H1 (cell line): ENCODE measurements at regions not wholly inside any gene's neighbourhood (a gene's known extent, or its start where the extent isn't known, plus 50 kb on each side); places are given as distances from the start of the nearest gene placed in this dataset.

ENCODE experiments used
- CTCF ChIA-PET: fragments of 300-600 bp; sonication (Branson Sonifier 250); formaldehyde crosslinking; loops from one replicate; lab custom pipeline; 2021; ENCODE audit not compliant: partially characterized antibody; lab: Charles Lee
- POLR2A ChIA-PET: fragments of 300-600 bp; sonication (Branson Sonifier 250); formaldehyde crosslinking; loops from one replicate; lab custom pipeline; 2021; ENCODE audit warnings: inconsistent platforms; ENCODE audit not compliant: partially characterized antibody; lab: Charles Lee
- DNase-seq, 2 experiments: peaks; one replicate each; pipeline versions ENCODE4 v3.0.0 to v3.0.0-alpha.2; 2010 to 2022; ENCODE audit warnings: low spot score in 2 of 2, low read depth in 1 of 2, mixed read lengths in 1 of 2
- FAIRE-seq: peaks from 2 replicates; lab custom pipeline; 2011; peaks lifted over from hg19 to GRCh38; lab: Jason Lieb, UNC
- H2AFZ ChIP-seq: 2 replicates; pipeline ENCODE4 v1.8.1; 2012; ENCODE audit warnings: low read length, inconsistent platforms
- H2AK5ac ChIP-seq: 2 replicates; pipeline ENCODE4 v1.6.1; 2013; ENCODE audit warnings: low read depth, low read length
- H2BK120ac ChIP-seq: replicated peaks from 2 replicates; pipeline ENCODE3; 2013; ENCODE audit warnings: low read depth, low read length, inconsistent platforms
- H2BK12ac ChIP-seq: 2 replicates; pipeline ENCODE4 v1.6.1; 2013; ENCODE audit warnings: low read depth, low read length
- H2BK15ac ChIP-seq: 2 replicates; pipeline ENCODE4 v1.6.1; 2013; ENCODE audit warnings: low read length
- H2BK20ac ChIP-seq: 2 replicates; pipeline ENCODE4 v1.6.1; 2013; ENCODE audit warnings: low read length
- H2BK5ac ChIP-seq: 2 replicates; pipeline ENCODE4 v1.6.1; 2013; ENCODE audit warnings: low read depth, low read length
- H3K14ac ChIP-seq: 2 replicates; pipeline ENCODE4 v1.6.1; 2013; ENCODE audit warnings: inconsistent platforms; ENCODE audit not compliant: insufficient read length
- H3K18ac ChIP-seq: 2 replicates; pipeline ENCODE4 v1.6.1; 2013; ENCODE audit warnings: low read length; ENCODE audit errors: extremely low read depth
- H3K23ac ChIP-seq: 2 replicates; pipeline ENCODE4 v1.6.1; 2013; ENCODE audit warnings: inconsistent platforms; ENCODE audit not compliant: insufficient read length
- H3K23me2 ChIP-seq: 2 replicates; pipeline ENCODE4 v1.6.1; 2013; ENCODE audit warnings: low read depth, low read length
- H3K27ac ChIP-seq: 2 replicates; pipeline ENCODE4 v1.6.1; 2011; ENCODE audit warnings: low read depth, low read length, inconsistent platforms
- H3K27me3 ChIP-seq, 4 experiments: replicated peaks in 1 of 4; 1 replicate in 1 of 4; 2 replicates in 3 of 4; pipeline versions ENCODE4 v1.6.1 to v1.8.1; 2011 to 2013; ENCODE audit warnings: low read length in 3 of 4, mild to moderate bottlenecking in 3 of 4, inconsistent platforms in 2 of 4, mixed read lengths in 2 of 4, moderate library complexity in 1 of 4; ENCODE audit not compliant: control insufficient read depth in 3 of 4, insufficient read depth in 3 of 4; ENCODE audit errors: extremely low read depth in 1 of 4
- H3K36me3 ChIP-seq, 4 experiments: 2 replicates each; pipeline versions ENCODE4 v1.6.1 to v1.8.1; 2011 to 2013; ENCODE audit warnings: mild to moderate bottlenecking in 4 of 4, low read length in 3 of 4, moderate library complexity in 2 of 4, control low read depth in 1 of 4, inconsistent platforms in 1 of 4; ENCODE audit not compliant: insufficient read depth in 4 of 4, control insufficient read depth in 2 of 4
- H3K4ac ChIP-seq: replicated peaks from 2 replicates; pipeline ENCODE3; 2013; ENCODE audit warnings: low read length, low read depth, mixed read lengths, inconsistent platforms; ENCODE audit not compliant: insufficient read length
- H3K4me1 ChIP-seq, 4 experiments: replicated peaks in 1 of 4; 1 replicate in 1 of 4; 2 replicates in 3 of 4; pipeline versions ENCODE4 v1.6.1 to v1.8.1; 2011 to 2013; ENCODE audit warnings: low read length in 3 of 4, inconsistent platforms in 2 of 4, mixed read lengths in 1 of 4; ENCODE audit not compliant: insufficient read depth in 4 of 4, control insufficient read depth in 3 of 4
- H3K4me2 ChIP-seq, 2 experiments: 2 replicates each; pipeline versions ENCODE4 v1.6.1 to v1.8.1; 2011 to 2013; ENCODE audit warnings: low read depth in 2 of 2, low read length in 2 of 2, control low read depth in 1 of 2, inconsistent platforms in 1 of 2, mild to moderate bottlenecking in 1 of 2; ENCODE audit not compliant: insufficient read depth in 1 of 2
- H3K4me3 ChIP-seq, 4 experiments: fragments of 200-600, 300-600 bp in 1 of 4; sonication (generic), shearing (Covaris generic), sonication (Bioruptor Twin) in 1 of 4; 2 replicates each; pipeline versions ENCODE4 v1.5.1 to v1.8.1; 2011 to 2016; ENCODE audit warnings: low read length in 4 of 4, low read depth in 3 of 4, control low read depth in 2 of 4, inconsistent platforms in 2 of 4, mild to moderate bottlenecking in 2 of 4, mixed read lengths in 1 of 4, moderate library complexity in 1 of 4; ENCODE audit not compliant: insufficient read depth in 2 of 4; ENCODE audit errors: extremely low read depth in 1 of 4
- H3K56ac ChIP-seq: replicated peaks from 2 replicates; pipeline ENCODE3; 2013; ENCODE audit warnings: low read depth, mild to moderate bottlenecking, mixed read lengths, low read length, inconsistent platforms; ENCODE audit not compliant: insufficient read length
- H3K79me1 ChIP-seq: 2 replicates; pipeline ENCODE4 v1.6.1; 2013; ENCODE audit warnings: low read depth, low read length, control low read depth
- H3K79me2 ChIP-seq, 2 experiments: 2 replicates each; pipeline versions ENCODE4 v1.6.1 to v1.8.1; 2012 to 2013; ENCODE audit warnings: low read length in 2 of 2, mild to moderate bottlenecking in 2 of 2, inconsistent platforms in 1 of 2; ENCODE audit not compliant: insufficient read depth in 2 of 2, control insufficient read depth in 1 of 2
- H3K9ac ChIP-seq, 4 experiments: replicated peaks in 1 of 4; 1 replicate in 1 of 4; 2 replicates in 3 of 4; pipeline versions ENCODE4 v1.6.1 to v1.8.1; 2011 to 2013; ENCODE audit warnings: low read depth in 3 of 4, low read length in 3 of 4, control low read depth in 2 of 4, mild to moderate bottlenecking in 2 of 4, moderate library complexity in 2 of 4, inconsistent platforms in 1 of 4; ENCODE audit errors: extremely low read depth in 1 of 4
- H3K9me3 ChIP-seq, 2 experiments: 2 replicates each; pipeline versions ENCODE4 v1.6.1 to v1.8.1; 2012 to 2013; ENCODE audit warnings: mild to moderate bottlenecking in 2 of 2, moderate library complexity in 2 of 2, control low read depth in 1 of 2, inconsistent platforms in 1 of 2, low read depth in 1 of 2, low read length in 1 of 2, mixed read lengths in 1 of 2; ENCODE audit not compliant: insufficient read depth in 2 of 2
- H4K20me1 ChIP-seq, 2 experiments: replicated peaks in 1 of 2; 2 replicates each; pipeline versions ENCODE3 to v1.8.1; 2011 to 2013; ENCODE audit warnings: inconsistent platforms in 2 of 2, low read length in 2 of 2, mild to moderate bottlenecking in 1 of 2; ENCODE audit not compliant: insufficient read depth in 2 of 2, control insufficient read depth in 1 of 2
- H4K5ac ChIP-seq: 2 replicates; pipeline ENCODE4 v1.6.1; 2013; ENCODE audit warnings: low read length, low read depth, mixed read lengths, inconsistent platforms; ENCODE audit not compliant: insufficient read length
- H4K8ac ChIP-seq: 2 replicates; pipeline ENCODE4 v1.8.0; 2013; ENCODE audit warnings: mild to moderate bottlenecking, moderate library complexity, low read length, inconsistent platforms; ENCODE audit not compliant: insufficient read depth; ENCODE audit errors: extremely low read depth
- H4K91ac ChIP-seq: replicated peaks from 2 replicates; pipeline ENCODE3; 2013; ENCODE audit warnings: low read length, mixed read lengths, inconsistent platforms; ENCODE audit not compliant: insufficient read length
- CEBPB ChIP-seq: IDR thresholded peaks from 2 replicates; pipeline ENCODE4 v1.6.1; 2012; ENCODE audit warnings: low read depth, low read length
- CHD1 ChIP-seq: IDR thresholded peaks from 2 replicates; pipeline ENCODE4 v1.6.1; 2012; ENCODE audit warnings: low read depth, low read length, improper control_type of control experiment
- EP300 ChIP-seq, 2 experiments: IDR thresholded peaks; 1 replicate in 1 of 2; 2 replicates in 1 of 2; pipeline ENCODE4 v1.6.1; 2011 to 2012; ENCODE audit warnings: low read depth in 2 of 2, low read length in 2 of 2, mild to moderate bottlenecking in 2 of 2, borderline replicate concordance in 1 of 2, inconsistent platforms in 1 of 2, moderate library complexity in 1 of 2
- JUN ChIP-seq: IDR thresholded peaks from 2 replicates; pipeline ENCODE4 v1.6.1; 2011; ENCODE audit warnings: low read depth, mild to moderate bottlenecking, improper control_type of control experiment, low read length
- KDM4A ChIP-seq: IDR thresholded peaks from one replicate; pipeline ENCODE4 v1.7.1; 2012; ENCODE audit warnings: low read depth, mild to moderate bottlenecking, moderate library complexity, low read length, inconsistent platforms; ENCODE audit not compliant: severe bottlenecking
- MAFK ChIP-seq: IDR thresholded peaks from 2 replicates; pipeline ENCODE4 v1.6.1; 2012; ENCODE audit warnings: low read depth, mild to moderate bottlenecking, improper control_type of control experiment, low read length
- RAD21 ChIP-seq, 2 experiments: IDR thresholded peaks in 1 of 2; conservative IDR thresholded peaks in 1 of 2; 2 replicates each; pipeline ENCODE4 v1.6.1; 2011; ENCODE audit warnings: low read depth in 2 of 2, low read length in 2 of 2, improper control_type of control experiment in 1 of 2, inconsistent platforms in 1 of 2, mild to moderate bottlenecking in 1 of 2, moderate library complexity in 1 of 2
- RFX5 ChIP-seq: IDR thresholded peaks from 2 replicates; pipeline ENCODE4 v1.6.1; 2011; ENCODE audit warnings: low read depth, low read length, improper control_type of control experiment, borderline replicate concordance
- SAP30 ChIP-seq: fragments of 300-600 bp; sonication (generic); IDR thresholded peaks from 2 replicates; pipeline ENCODE4 v1.7.1; 2012; ENCODE audit warnings: low read length, moderate library complexity, mild to moderate bottlenecking, inconsistent platforms; ENCODE audit not compliant: insufficient read depth, insufficient replicate concordance
- SIN3A ChIP-seq, 2 experiments: IDR thresholded peaks in 1 of 2; conservative IDR thresholded peaks in 1 of 2; 2 replicates each; pipeline ENCODE4 v1.6.1; 2011 to 2012; ENCODE audit warnings: low read length in 2 of 2, improper control_type of control experiment in 1 of 2, low read depth in 1 of 2, mild to moderate bottlenecking in 1 of 2
- SP4 ChIP-seq: IDR thresholded peaks from 2 replicates; pipeline ENCODE4 v1.6.1; 2012; ENCODE audit warnings: low read length, inconsistent platforms
- YY1 ChIP-seq: IDR thresholded peaks from 2 replicates; pipeline ENCODE4 v1.6.1; 2011; ENCODE audit warnings: low read depth, mild to moderate bottlenecking, low read length
- WGBS, 2 experiments: shearing (Covaris generic) in 1 of 2; methylation state at CpG; one replicate each; pipeline versions ENCODE4 v1.1.6 to v1.1.7; 2013 to 2015; ENCODE audit warnings: low lambda C conversion rate in 2 of 2, mixed read lengths in 2 of 2, inconsistent platforms in 1 of 2, low coverage in 1 of 2, missing lambda C conversion rate in 1 of 2; ENCODE audit not compliant: insufficient replicate concordance in 2 of 2, insufficient coverage in 1 of 2, insufficient read length in 1 of 2; ENCODE audit errors: extremely low coverage in 1 of 2, missing lambda C conversion rate in 1 of 2; 5-methylcytosine and 5-hydroxymethylcytosine counted together

- peaks cover 9% of the 10 kb centered on the region in 2 experiments; a peak in 2 of 4 replicates for H3K9me3 ChIP-seq
- H3K27ac ChIP-seq: no peak overlapping the region
- H4K5ac ChIP-seq: no peak overlapping the region
- 0 out of 2 replicates have a peak overlapping the region, but pooled peaks have one; percentile 35 for H2BK5ac ChIP-seq
- H4K8ac ChIP-seq: no peak overlapping the region
- POLR2A ChIA-PET: no interaction called here
- H2AK5ac ChIP-seq: no peak overlapping the region
- no peak overlapping the region for H2BK12ac ChIP-seq
- no peak overlapping the region for H2BK20ac ChIP-seq
- H3K9ac ChIP-seq: no peak overlapping the region
- H3K18ac ChIP-seq: no peak overlapping the region; the same call in 1 of the 2 replicates
- no peak overlapping the region for H2AFZ ChIP-seq
- WGBS, 2 experiments: 12% methylated on average over 6 of the region's 6 CpGs; no CpG with 5 or more reads in 1 of the 2 experiments
- peaks cover 0 to 8% (median 0%) of the 10 kb centered on the region in 4 experiments; a peak in 1 of 7 replicates for H3K4me1 ChIP-seq
- H2BK15ac ChIP-seq: no peak overlapping the region
- H3K23me2 ChIP-seq: no peaks in the 10 kb centered on the region
- DNase-seq (no peak), FAIRE-seq (peak; percentile 24)
- H3K56ac ChIP-seq: no peak overlapping the region
- CTCF ChIA-PET: no interaction called here
- H3K79me2 ChIP-seq: no peaks in the 10 kb centered on the region
- TF ChIP-seq MAFK: no peak
- no peak for TF ChIP-seq CHD1
- no peak for TF ChIP-seq EP300 (IDR thresholded peaks at IDR 0.05; ENCODE audit: borderline replicate concordance in 1 of 2, low read depth in 2 of 2, low read length in 2 of 2)
- no peak for TF ChIP-seq SAP30
- no peak for TF ChIP-seq CEBPB
- TF ChIP-seq JUN: no peak
- no peak for TF ChIP-seq RFX5
- TF ChIP-seq KDM4A: no peak
- no peak for TF ChIP-seq RAD21 (IDR thresholded peaks at IDR 0.05 in 1 of 2, conservative IDR thresholded peaks at IDR 0.05 in 1 of 2; ENCODE audit: low read depth in 2 of 2, low read length in 2 of 2)
- TF ChIP-seq SP4: no peak
- no peak for TF ChIP-seq SIN3A (conservative IDR thresholded peaks at IDR 0.05 in 1 of 2, IDR thresholded peaks at IDR 0.05 in 1 of 2; ENCODE audit: low read depth in 1 of 2, low read length in 2 of 2)
- TF ChIP-seq YY1: no peak
- H4K20me1 ChIP-seq: no peaks in the 10 kb centered on the region
- no peak overlapping the region for H3K14ac ChIP-seq
- peak overlapping the region; percentile 54 for H2BK120ac ChIP-seq
- no peaks in the 10 kb centered on the region for H3K27me3 ChIP-seq
- no peak overlapping the region for H3K4me3 ChIP-seq
- no peak overlapping the region for H3K23ac ChIP-seq
- no peak overlapping the region for H4K91ac ChIP-seq
- 0 out of 4 replicates have a peak overlapping the region, but pooled peaks of 1 of the 2 experiments have one; percentile 21 for H3K4me2 ChIP-seq
- no peaks in the 10 kb centered on the region for H3K79me1 ChIP-seq
- no peak overlapping the region for H3K4ac ChIP-seq
- peaks cover 0 to 3% (median 0%) of the 10 kb centered on the region in 4 experiments; a peak in 1 of 8 replicates for H3K36me3 ChIP-seq
These were observed 291.0 kb upstream of the STS start for GRCh38 chrX:6856471-6856870.
